ENCODE measurements at regions not wholly inside any gene's neighbourhood (a gene's known extent, or its start where the extent isn't known, plus 50 kb on each side); places are given as distances from the start of the nearest gene placed in this dataset.
"Not testable (repeated sequence)": the region's sequence is repeated elsewhere in the genome, so short reads cannot be mapped to it uniquely, and the experiment has no call there.

DNA sequence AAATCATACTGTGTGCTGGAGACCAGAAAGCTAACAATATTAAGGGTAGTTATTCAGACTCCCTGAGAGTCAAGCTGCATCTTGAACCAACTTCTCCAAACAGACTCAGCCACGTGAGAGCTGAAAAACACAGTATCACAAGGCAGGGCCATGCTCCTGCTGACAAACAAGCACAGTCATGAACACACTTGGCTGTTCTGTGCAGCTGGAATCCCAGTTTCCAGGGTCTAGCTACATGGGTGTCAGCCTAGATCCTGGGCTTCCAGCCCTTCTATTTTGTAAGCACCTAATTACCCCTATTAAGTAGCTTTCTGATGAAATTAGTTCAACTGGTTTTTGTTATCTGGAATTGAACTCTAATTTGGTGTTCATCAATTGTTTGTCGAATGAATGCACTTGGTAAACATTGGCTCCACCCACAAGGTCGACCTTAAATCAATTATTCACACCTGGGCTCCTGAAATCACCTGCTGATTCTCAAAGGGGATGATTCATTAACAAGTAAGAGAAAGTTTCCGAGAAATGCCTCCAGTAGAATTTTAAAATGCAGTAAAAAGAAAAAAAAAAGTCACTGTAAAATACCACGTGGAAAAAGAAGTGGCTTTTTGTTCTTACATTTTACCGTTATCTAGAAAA is 179.3 kb downstream of the ZC3H11B start:
- no peak for DNase-seq (ENCODE audit: low read depth)

DNA sequence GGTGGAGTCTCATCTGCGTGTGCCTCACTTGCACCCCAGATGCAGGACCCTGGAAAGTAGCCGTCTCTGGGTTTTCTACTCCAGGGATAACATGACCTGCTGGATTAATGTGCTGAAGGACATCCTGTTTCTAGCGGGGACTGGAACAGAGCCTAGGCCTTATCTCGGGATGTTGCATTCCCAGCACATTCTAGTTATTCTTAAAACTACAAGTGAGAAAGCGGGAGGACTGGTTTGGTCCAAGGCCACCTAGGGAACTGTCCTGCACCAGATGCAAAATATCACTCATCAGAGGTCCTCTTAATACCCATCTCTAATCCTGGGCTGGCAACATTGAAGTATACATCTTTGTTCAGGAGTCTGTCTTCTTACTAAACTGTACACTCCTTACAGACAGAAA is 179.9 kb downstream of the ZC3H11B start:
- DNase-seq (ENCODE audit: low read depth): no peak

DNA sequence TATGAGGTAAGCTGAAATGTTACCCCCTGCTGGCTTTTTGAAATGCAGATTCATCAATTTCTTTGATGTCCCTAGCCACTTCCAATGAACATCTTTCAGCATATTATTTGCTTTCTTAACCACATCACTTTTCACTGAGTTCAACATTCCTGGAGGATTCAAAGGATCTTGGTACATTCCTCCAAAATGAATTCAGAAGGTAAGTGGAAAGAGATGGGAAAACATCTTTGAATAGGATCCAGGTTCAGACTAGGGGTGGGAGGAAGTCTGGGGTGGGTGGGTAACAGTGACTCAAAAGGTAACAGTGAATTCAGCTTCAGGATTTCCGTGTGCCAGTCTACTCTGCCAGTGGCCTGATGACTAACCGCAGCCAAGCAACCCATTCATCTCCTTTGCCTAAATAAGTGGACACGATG is 180.7 kb downstream of the ZC3H11B start:
- DNase-seq (ENCODE audit: low read depth): no peak

DNA sequence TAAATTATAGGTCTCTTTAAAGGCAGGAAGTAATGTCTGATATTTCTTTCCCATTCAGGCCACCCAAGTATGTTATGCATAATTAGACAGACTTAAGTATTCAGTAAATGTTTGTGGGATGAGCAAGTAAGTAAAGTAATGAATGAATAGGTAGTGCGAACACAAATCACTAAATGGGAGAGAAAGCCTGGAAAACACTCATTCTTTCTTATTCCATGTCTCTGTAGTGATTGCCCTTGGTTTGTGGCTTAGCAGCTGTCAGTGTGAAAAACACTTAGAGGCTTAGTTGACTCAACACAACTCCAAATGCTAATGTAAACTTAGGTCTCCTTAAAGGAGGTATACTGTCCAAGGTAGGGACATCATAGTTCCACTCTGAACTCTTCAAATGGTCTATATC is 182.5 kb downstream of the ZC3H11B start:
- DNase-seq (ENCODE audit: low read depth): no peak

DNA sequence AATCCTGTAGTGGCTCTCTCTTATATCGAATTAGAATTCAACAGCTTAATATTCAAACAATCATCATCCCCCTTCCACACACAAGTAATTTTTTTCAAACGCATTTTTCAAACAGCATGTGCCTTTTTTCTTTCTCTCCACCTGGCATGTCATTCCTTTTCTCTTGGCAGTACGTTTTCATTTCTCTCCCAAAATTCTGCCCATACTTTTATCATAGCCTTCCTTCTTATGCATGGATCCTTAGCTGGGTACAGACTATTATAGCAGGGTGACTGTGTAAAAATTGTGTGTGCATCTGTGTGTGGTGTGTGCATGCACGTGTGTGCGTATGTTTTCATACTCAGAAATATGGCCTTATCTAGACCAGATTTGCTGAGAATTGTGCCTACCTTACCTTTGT is 184.3 kb downstream of the ZC3H11B start:
- no peak for DNase-seq (ENCODE audit: low read depth)

DNA sequence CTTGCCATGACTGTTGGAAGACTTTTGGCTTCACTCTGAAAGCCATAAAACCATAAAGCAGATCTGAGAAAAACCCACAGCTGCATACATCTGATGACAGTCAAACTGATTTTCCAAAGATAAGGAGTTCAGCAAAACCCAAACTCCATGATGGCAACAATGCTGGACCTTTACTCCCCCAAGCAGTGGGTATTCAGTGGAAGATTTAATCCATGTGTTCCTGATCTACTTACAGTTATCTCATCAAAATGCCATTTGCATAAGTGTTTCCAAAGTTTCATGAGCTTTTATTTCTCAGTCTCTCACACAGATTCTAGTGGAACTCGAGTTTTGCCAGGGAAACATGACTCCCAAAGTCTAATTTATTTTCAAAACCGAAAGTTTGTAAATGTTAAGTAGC is 184.9 kb downstream of the ZC3H11B start:
- no peak for DNase-seq (ENCODE audit: low read depth)

DNA sequence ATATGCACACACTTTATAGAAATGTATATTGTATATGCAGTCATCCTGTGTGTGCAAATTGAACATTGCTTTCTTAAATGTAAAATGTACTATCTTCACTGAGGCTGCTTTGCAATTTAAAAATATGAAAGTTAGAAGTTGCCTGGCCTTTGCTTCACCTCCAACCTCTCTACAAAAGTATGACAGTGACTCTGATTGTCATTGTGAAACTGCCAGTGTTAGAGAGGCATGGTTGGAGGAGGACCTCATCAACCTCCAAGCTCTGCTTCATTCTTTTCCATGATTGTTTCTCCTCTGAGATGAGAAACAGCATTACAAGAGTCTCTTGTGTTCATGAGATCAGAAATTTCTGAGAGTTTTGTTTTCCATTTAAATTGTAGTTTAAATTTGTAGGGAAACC is 185.5 kb downstream of the ZC3H11B start:
- no peak for DNase-seq (ENCODE audit: low read depth)

DNA sequence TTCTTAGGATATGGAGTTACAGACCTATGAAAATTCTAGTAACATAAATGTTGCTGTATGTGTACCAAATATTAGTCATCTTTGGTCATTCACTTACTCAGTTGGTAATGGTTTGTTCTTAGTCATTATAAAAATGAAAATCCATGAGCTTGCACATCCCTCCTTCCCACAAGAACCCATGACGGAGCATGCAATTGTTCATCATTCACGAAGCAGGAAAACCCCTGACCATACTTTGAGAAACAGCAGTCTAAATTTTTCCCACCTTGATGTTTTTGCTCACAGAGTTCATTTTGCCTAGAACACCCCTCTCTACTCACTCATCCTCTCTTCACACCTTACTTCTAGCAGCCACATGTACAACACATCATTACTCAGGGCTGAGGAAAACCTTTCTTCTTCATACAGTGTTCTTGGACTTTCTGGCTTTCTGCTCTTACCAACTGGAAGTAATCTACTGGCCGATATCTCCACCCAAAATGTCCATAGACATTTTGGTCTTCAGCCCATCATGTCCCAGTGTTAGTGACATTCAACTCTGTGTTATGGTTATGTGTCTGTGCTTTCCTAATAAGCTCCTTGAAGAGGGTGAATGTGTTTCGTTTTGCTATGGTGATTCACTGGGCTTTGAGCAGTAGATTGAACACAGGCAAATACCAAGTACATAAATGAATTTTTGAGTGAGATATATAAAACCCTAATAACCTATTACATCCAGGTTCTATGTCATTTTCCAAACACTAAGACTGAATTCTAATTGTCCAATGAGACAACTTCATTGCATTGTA is 189.9 kb downstream of the ZC3H11B start:
- no peak for DNase-seq (ENCODE audit: low read depth)

DNA sequence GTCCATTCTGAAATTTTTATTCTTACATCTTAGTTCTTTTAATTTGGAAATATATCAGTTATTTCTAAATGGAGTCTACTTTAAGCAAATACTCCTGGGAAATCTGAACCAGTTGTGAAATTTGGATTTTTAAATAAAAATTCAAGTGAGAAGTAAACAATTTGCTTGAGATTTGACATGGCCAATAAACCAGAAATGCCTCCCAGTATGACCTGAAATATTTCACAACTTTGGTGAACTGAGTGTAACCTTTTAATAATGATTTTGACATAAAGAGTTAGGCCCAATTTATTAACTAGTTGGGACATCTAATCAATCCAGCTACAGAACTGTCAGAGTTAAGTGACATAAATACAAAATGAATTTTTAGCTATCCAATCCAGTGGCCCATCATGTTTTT is 192.0 kb downstream of the ZC3H11B start:
- no peak for DNase-seq (ENCODE audit: low read depth)

DNA sequence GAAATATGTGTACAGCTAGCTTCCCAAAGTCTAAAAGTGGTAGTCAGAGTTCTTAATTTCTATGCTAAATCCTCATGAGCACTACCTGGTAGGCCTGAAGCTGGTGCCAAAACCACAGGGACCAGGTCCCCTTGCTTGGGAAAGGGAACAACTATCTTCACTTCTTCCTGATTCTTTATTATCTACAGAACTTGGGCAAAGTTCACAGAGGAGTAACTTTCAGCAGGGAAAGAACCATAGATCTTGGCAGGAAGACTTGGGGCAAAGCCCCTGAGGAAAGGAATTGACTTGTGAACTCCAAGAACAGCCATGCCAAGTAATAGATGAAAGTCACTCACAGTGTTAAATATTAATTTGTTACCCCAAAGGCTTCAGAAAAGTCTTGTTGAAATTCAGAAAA is 193.0 kb downstream of the ZC3H11B start:
- no peak for DNase-seq (ENCODE audit: low read depth)

DNA sequence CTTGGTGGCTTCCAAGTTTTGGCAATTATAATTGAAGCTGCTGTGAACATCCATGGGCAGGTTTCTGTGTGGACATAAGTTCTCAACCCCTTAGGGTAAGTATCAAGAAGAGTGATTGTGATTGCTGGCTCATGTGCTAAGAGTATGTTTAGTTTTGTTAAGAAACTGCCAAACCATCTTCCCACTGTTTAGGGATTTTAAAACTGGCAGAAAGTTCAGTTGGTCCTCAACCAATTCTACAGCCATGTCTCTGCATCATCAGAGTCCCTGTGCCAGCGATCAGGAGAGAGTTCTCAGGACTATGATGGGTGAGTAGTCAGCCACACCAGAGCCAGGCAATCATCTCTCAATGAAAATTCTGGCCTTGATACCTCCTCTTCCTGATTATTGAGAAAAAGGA is 193.8 kb downstream of the ZC3H11B start:
- DNase-seq (ENCODE audit: low read depth): no peak

DNA sequence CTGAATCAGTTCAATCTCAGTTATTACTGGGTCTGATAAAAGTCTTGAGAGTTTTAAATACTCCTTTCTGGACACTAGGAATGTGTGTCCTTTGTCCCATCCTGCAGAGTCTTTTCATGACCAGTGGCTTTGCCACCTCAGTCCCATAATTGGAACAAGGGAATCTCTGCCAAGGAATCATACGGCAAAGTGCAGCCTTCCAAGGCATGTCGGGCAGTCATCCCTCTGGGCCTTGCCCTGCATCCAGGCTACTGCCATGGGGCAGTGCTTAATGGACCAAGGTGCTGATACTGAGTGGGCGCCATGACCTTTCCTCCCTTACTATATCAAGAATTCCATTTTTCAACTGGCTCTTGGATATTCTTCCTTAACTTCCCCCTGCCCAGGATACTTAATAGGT is 195.3 kb downstream of the ZC3H11B start:
- no peak for DNase-seq (ENCODE audit: low read depth)

DNA sequence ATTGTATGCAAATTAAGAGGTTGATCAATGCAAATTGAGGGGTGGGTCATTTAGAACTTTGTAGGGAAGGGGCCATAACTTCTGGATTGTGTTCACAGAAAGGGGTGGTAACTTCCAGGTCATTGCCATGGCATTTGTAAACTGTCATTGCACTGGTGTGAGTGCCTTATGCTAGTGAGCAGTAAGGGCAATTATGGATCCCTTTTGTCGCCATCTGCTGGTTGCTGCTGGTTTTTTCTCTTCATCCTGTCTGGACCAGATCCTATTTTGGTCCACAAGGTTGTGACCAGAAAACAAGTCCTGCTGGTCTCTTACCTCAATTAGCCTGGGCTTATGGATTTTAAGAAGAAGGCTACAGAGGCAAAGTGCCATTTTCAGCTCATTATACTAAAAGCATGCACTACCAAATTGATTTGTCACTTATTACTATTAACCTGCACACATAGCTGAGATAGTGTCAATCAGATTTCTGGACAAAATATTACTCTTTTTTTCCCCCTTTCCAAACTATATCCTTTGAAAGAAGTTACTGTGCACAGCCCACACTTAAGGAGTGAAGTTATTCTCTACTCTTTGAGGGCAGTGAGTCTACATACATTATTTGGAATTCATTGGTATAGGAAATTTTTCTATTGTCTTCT is 196.2 kb downstream of the ZC3H11B start:
- peak; percentile 24 for DNase-seq (ENCODE audit: low read depth)

DNA sequence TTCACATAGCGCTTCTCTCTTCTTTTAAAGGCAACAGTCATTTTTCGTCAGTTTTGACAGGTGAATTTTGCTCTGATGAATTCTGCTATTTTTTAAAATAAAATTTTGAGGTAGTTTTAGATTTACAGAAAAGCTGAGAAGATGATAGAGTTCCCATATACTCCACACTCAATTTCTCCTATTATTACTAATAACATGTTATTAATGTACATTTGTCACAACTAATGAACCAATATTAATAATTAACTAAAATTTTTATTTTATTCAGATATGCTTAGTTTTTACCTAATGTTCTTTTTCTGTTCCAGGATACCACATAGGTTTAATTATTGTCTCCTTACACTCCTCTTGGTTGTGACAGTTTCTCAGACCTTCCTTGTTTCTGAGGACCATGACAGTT is 197.0 kb downstream of the ZC3H11B start:
- DNase-seq (ENCODE audit: low read depth): no peak

DNA sequence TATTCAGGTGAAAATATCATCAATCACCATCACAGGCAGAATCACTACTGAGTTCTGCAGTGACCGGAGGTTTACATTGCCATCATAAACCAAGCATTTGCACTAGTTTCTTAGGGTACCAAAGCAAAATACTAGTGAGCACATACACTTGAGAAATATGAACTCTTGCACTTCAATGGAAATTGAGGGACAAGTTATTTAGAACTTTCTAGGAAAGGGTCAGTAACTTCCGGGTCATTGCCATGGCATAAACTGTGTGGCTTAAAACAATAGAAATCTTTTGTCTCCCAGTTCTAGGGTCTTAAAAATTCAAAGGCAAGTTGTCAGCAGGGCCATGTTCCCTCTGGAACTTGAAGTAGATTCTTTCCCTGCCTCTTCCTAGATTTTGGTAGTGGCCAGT is 197.5 kb downstream of the ZC3H11B start:
- DNase-seq (ENCODE audit: low read depth): no peak

DNA sequence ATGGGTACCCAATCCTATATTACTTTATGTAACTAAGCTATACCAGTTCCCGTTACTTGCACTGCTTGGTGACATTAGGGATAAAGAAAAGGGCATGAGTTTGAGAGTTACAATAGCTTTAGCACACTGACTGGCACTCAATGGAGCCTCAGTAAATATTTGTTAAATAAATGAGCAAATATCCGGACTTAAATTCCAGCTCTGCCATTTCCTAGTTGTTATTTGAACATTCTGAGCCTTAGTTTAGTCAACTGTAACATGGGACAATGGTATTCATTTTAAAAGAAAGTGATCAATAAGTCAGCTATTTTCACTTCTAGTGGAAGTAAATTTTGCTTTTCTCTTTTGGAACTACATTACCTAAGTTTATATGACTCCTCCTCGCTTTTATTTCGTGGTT is 198.7 kb downstream of the ZC3H11B start:
- no peak for DNase-seq (ENCODE audit: low read depth)

DNA sequence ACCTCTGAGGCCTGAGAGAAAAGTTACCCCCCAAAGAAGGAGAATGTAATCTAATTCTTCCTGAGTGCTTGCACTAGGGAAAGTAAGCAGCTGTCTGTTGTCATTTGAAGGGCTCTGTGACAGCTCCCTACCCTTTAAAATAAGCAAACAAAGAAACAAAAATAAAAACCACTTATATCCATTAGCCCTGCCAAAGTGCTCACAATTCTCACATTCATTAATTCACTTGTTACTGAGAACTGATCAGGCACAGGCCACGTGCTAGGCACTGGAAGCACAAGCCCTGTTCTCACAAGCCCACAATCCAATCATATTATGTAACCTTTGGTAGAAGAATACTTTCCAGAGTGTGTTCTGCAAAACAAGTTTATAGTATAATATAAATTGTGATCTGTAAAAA is 199.4 kb downstream of the ZC3H11B start:
- no peak for DNase-seq (ENCODE audit: low read depth)

DNA sequence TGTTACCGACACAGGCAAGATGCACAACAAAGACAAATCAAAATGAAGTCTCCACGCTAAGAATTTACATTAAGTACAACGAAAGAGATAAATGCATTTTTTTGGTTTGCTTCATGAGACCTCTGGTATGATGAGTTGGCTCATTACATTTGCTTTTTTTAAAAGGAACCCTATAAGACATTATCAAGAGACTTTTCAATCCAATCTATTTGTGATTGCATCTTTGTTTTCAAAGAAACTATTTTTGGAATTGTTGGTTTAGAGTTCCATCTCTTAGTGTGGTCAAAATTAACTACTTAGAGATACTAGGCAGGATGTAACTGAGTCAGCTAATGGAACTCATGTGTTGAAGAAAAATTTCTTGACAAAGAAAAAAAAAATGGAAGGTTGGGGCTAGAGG is 200.1 kb downstream of the ZC3H11B start:
- DNase-seq (ENCODE audit: low read depth): no peak

DNA sequence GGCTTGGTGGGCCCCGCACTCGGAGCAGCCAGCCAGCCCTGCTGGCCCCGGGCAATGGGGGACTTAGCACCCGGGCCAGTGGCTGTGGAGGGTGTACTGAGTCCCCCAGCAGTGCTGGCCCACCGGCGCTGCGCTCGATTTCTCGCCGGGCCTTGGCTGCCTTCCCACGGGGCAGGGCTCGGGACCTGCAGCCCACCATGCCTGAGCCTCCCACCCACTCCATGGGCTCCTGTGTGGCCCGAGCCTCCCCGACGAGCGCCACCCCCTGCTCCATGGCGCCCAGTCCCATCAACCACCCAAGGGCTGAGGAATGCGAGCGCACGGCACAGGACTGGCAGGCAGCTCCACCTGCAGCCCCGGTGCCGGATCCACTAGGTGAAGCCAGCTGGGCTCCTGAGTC is 202.2 kb downstream of the ZC3H11B start:
- DNase-seq (ENCODE audit: low read depth): not testable (repeated sequence)

DNA sequence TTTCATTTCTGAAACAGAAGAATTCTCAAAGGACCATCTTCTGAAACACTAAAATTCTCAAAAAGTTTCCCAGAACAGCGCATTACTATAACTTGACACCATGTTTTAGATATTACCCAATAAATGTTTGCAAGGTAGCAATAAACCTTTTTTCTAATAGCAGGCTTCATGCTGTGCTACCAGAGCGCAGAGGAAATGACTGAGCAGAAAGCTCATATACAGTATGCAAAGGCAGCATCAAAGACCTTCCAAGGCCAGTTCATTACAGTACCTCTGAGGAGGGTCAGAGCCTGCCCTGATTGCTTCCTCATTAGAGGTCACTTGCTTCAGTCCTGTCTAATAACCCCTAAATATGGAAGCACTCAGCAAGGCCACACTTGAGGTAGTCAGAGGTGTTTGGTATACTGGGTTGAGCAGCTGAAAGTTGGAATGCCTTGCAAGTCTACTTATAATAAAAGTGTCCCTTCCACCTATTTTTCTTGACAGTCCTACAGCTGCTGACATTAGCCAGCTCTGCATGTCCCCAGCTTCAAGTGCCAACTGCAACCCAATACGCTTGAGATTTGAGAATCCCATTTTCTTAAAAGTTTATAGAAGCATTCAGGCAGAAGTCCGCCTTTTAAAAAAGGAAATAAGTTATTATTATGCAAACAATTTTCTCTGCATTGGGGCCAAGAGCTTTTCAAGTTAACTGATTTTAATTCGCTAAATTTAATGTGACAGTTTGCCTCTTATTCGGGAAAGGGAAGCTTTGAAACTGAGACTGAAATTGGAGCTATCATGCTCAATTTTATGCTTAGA is 207.2 kb downstream of the ZC3H11B start:
- DNase-seq (ENCODE audit: low read depth): no peak

DNA sequence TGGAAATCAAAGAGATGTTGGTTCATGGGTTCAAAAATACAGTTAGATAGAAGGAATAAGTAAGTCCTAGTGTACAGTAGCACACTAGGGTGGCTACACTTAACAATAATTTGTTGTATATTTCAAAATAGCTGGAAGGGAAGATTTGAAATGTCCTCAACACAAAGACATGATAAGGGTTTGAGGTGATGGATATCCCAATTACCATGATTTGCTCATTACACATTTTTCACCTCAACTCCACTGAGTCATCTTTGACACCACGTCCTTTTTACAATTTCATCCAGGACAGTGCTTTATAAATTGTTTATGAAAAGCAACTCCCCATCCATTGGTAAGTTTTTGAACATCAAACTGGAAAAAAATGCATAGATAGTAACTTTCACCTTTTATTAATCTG is 208.3 kb downstream of the ZC3H11B start:
- no peak for DNase-seq (ENCODE audit: low read depth)

DNA sequence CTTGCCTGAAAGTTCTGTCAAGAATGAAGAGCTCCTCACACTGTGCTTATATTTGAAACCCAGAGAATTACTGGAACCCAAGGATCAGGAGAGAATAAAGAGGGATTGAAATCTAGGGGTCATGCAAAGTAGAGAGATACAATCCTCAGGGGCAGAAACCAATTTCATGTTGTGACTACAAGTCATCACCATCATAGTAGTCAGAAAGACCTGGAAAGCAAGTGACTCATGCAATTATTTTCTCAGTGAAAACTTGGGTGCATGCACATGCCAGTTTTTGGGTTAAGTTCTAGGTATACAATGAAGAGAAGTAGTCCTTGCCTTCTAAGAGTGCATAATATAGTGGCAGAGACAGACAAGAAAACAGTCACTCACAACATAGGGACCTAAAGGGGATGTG is 210.0 kb downstream of the ZC3H11B start:
- no peak for DNase-seq (ENCODE audit: low read depth)

Measured in CMK (cell line).